Activated gamma-delta T cell treated with anti-CD3 and anti-CD28 coated beads, Interleukin-2, amount 50 U/mL, for 16 hours (primary cell): ENCODE measurements at regions not wholly inside any gene's neighbourhood (a gene's known extent, or its start where the extent isn't known, plus 50 kb on each side); places are given as distances from the start of the nearest gene placed in this dataset.
"Not testable (repeated sequence)": the region's sequence is repeated elsewhere in the genome, so short reads cannot be mapped to it uniquely, and the experiment has no call there.

ENCODE experiments used
- DNase-seq: peaks from one replicate; pipeline ENCODE4 v3.0.0-alpha.2; 2020; ENCODE audit warnings: low read depth

- no peak for DNase-seq
Measured at GRCh38 chr2:199131876-199132275, 325.9 kb downstream of the SATB2 start.

- no peak for DNase-seq
Measured at GRCh38 chr2:199131136-199131655, 326.5 kb downstream of the SATB2 start.

DNA sequence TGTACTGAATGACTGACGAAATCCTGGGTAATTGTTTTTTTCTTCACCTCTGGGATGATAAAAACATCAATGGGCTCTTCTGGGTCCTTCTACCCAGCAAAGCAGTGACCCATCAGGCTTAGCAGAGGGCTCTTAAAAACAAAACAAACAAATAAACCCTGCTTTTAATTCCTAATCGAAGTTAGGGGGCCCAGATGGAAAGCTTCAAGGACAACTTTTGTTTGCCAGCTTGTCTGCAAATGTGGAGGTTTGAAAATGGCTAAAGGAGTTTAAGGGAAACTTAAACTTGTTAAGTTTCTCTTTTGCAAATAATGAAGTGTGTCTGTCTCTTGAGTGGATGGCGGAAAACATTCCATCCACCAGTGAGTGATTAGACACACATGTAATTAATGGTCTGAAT, 327.2 kb downstream of the SATB2 start:
- no peak for DNase-seq

DNA sequence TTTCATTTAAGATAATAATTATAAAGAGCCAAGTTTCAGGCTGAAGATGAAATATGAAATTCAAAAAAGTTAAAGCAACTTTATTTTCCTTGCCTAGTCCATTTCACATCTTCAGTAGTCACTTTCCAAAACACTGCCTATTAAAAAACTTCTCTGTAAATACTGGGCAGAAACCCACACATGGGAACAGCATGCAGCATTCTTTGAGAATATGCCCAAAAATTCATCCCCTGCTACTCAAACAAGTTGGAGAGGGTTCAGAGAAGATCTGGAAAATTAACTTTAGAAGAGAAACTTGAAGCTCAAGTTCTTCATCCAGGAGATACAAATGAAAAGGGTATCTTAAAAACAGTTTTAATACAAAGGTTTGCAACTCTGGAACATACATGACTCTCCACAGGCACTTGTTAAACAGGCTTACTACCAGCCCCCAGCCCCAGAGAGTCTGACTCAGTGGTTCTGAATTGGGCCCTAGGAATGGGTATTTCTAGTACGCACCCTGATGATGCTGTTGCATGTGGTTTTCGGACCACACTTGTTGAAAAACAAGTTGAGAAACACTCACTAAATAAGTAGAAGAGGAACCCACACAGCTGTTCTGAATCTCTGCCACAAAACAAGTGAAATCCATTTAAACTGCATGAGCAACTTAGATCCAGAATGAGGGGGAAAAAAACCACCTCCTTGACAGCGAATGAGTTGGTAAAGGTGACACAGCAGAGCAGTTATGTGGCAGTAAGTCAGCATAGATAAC, 329.1 kb downstream of the SATB2 start:
- no peak for DNase-seq

DNA sequence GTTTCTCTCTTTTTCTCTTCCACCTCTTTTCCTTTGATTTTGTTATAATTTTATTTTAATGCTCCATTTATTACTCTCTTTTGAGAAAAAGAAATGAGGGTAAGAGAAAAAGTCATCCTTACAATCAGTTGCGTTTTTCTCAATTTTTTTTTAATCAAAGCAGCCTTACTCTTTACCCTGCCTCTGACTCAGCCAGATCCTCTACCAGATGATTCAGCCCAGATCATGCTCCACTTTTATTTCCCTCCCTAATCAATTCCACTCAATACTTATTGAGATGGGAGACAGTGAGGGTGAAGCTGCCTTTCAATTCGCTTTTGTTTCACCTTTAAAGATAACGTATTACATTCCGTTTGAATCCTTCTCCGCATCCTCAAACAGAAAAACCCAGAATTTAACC, 337.9 kb downstream of the SATB2 start:
- no peak for DNase-seq

GRCh38 chr2:199118673-199119112, 339.0 kb downstream of the SATB2 start:
- no peak for DNase-seq

DNA sequence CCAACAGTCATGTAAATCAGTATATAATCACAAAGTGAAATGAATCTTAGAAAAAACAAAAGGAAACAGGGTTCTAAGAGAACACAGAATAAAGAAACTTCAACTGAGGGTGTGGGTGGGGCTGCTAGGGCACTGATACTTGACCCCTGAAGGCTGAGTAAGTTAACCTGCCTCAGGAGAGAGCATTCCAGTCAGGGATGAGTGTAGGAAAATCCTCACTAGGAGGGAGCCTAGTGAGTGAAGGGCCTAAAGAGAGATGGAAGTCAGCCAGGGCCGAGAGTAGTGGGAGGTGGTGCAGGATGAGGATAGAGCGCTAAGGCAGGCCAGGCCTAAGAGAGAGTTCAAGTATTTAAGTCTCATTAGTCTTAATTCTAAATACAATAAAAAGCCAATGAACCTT, 342.6 kb downstream of the SATB2 start:
- no peak for DNase-seq

GRCh38 chr2:199113111-199113510, 344.6 kb downstream of the SATB2 start:
- DNase-seq, result no peak

GRCh38 chr2:199111458-199111857, 346.3 kb downstream of the SATB2 start:
- DNase-seq, result no peak

GRCh38 chr2:199108056-199108455, 349.7 kb downstream of the SATB2 start:
- DNase-seq, result no peak

- DNase-seq, result no peak
Measured at GRCh38 chr2:199105826-199106225, 351.9 kb downstream of the SATB2 start.

DNA sequence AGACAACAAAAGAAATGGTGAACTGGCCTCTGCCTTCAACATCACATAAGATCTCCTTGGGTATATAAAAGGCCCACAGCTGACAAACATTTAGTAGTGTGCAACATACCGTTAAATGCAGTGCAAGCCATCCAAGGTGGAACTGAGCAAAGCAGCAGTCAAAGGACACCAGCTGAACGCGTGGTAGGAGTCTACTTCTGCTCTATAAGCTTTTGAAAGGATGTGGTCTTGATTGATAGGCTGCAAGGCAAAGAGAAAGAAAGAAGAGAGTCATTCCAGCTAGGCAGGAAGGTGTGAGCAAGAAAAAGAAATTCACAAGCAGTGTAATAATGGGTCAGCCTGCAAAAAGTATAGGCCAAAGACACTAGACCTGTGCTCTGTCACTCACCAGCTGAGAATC, 356.3 kb downstream of the SATB2 start:
- DNase-seq, result no peak

GRCh38 chr2:199100326-199101110, 357.2 kb downstream of the SATB2 start:
- no peak for DNase-seq

DNA sequence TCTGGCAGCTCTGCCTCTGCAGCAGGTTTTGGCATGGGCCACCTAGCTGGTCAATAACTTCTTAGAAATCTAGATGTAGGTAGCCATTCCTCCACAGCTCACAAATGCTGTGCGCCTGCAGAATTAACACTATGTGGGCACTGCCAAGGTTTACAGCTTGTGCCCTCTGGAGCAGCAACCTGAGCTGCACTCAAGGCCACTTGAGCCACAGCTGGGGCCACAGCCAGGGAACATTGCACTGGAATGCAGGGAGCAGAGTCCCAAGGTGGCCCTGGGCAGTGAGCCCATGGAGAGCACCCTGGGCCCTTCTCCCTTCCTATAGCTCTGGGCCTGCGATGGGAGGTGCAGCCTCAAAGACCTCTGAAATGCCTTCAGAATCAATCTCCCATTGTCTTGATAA, 365.3 kb downstream of the SATB2 start:
- DNase-seq, result no peak

DNA sequence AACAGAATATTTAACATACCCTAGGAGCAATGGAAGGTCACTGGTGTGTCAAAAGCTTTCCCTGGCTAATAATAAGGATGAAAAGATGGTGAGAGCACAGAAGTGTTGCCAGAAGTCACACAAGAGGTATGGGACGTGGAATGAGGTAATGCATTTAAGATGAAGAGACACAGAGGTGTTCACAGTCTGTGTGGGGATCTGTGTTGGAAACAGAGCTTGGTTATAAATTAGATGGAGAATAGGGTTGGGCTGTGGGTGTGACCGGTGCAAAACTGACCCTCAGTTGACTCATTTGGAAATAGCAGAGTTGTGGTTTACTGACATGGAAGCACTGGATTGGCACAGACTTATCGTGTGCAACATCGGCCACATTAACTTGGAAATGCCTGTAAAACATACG, 372.5 kb downstream of the SATB2 start:
- no peak for DNase-seq

DNA sequence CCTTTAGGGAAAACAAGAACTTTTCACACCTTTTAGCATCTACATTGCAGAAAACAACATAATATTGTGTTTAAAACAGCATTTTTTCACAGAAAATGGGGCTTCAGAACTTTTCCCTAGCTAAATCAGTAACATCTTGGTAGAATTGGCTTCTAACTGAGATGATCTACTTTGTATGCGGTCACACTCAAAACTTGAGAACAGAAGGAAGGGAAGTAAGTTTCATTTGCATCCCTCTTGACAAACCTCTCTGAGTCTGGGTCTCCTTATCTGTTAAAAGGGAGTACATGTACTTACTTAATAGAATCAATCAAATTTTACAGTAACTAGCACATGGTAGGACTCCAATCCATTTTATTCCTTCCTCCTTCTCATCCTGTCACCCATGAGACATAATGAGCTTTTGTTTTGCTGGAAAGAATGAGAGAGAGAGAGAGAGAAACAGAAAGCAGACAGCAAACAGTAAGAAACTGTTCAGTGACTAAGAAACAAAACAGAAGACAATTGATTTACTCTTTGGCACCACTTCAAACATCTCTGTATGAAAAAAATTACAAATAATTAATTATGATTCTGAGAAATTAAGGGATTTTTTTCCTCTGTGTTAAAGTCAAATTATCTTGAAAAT, 387.3 kb downstream of the SATB2 start:
- DNase-seq, result no peak

DNA sequence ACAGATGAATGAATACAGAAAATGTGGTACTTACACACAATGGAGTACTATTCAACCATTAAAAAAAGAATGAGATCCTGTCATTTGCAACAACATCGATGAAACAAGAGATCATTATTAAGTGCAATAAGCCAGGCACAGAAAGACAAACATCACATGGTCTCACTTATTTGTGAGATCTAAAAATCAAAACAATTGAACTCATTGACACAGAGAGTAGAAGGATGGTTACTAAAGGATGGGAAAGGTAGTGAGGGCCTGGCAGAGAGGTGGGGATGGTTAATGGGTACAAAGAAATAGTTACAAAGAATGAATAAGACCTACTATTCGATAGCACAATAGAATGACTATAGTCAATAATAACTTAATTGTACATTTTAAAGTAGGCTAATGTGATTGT, 393.5 kb downstream of the SATB2 start:
- DNase-seq, result no peak

GRCh38 chr2:199057936-199058335, 399.8 kb downstream of the SATB2 start:
- no peak for DNase-seq

GRCh38 chr2:199055336-199055735, 402.4 kb downstream of the SATB2 start:
- no peak for DNase-seq

- DNase-seq, result no peak
Measured at GRCh38 chr2:199042660-199043379, 414.9 kb downstream of the SATB2 start.

GRCh38 chr2:199040522-199040921, 417.2 kb downstream of the SATB2 start:
- DNase-seq, result no peak

- DNase-seq, result not testable (repeated sequence)
Measured at GRCh38 chr2:199033761-199034160, 424.0 kb downstream of the SATB2 start.
